ENCODE measurements at regions not wholly inside any gene's neighbourhood (a gene's known extent, or its start where the extent isn't known, plus 50 kb on each side); places are given as distances from the start of the nearest gene placed in this dataset.

- H3K4me3 ChIP-seq, result no peak overlapping the region
- no peaks in the 10 kb centered on the region for H3K27me3 ChIP-seq
- no peaks in the 10 kb centered on the region for H3K36me3 ChIP-seq
- DNase-seq (ENCODE audit: low spot score in 2 of 2), result no peak
- no peaks in the 10 kb centered on the region for H3K9me3 ChIP-seq
- H3K4me1 ChIP-seq, result no peaks in the 10 kb centered on the region
- H3K27ac ChIP-seq, result no peak overlapping the region
- TF ChIP-seq, protein P1, sequence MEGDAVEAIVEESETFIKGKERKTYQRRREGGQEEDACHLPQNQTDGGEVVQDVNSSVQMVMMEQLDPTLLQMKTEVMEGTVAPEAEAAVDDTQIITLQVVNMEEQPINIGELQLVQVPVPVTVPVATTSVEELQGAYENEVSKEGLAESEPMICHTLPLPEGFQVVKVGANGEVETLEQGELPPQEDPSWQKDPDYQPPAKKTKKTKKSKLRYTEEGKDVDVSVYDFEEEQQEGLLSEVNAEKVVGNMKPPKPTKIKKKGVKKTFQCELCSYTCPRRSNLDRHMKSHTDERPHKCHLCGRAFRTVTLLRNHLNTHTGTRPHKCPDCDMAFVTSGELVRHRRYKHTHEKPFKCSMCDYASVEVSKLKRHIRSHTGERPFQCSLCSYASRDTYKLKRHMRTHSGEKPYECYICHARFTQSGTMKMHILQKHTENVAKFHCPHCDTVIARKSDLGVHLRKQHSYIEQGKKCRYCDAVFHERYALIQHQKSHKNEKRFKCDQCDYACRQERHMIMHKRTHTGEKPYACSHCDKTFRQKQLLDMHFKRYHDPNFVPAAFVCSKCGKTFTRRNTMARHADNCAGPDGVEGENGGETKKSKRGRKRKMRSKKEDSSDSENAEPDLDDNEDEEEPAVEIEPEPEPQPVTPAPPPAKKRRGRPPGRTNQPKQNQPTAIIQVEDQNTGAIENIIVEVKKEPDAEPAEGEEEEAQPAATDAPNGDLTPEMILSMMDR (IDR thresholded peaks at IDR 0.05), result no peak
- TF ChIP-seq POLR2A (IDR thresholded peaks at IDR 0.05), result no peak
- no peak for TF ChIP-seq POLR2AphosphoS5 (IDR thresholded peaks at IDR 0.05)
- intact Hi-C loops (cut with DNase I; ENCODE audit: low total_unique reads), result loop anchor here (1.0 kb wide), 1 partner anchor 79 kb away; no protein-coding TSS in a partner anchor
These were observed 94.6 kb upstream of the SMIM36 start for GRCh38 chr17:55605705-55606487.

GRCh38 chr17:55601874-55602364 is 90.7 kb upstream of the SMIM36 start:
- H3K27me3 ChIP-seq, result no peaks in the 10 kb centered on the region
- TF ChIP-seq POLR2AphosphoS5 (IDR thresholded peaks at IDR 0.05) (no peak), POLR2A (IDR thresholded peaks at IDR 0.05) (no peak)
- TF ChIP-seq, protein P1 (IDR thresholded peaks at IDR 0.05), result peak in 2 of 3 donors; percentile 17 to 48
- H3K4me3 ChIP-seq, result no peak overlapping the region
- DNase-seq (ENCODE audit: low spot score in 2 of 2), result no peak
- H3K4me1 ChIP-seq, result no peaks in the 10 kb centered on the region
- peaks cover 6 to 19% of the 10 kb centered on the region in 2 donors for H3K9me3 ChIP-seq
- no peak overlapping the region for H3K27ac ChIP-seq
- no peaks in the 10 kb centered on the region for H3K36me3 ChIP-seq
- intact Hi-C loops (cut with DNase I; ENCODE audit: low total_unique reads), result no loop called here

- Histone ChIP-seq H3K4me1 (no peaks in the 10 kb centered on the region), H3K36me3 (no peaks in the 10 kb centered on the region), H3K27ac (no peak overlapping the region), H3K27me3 (no peaks in the 10 kb centered on the region), H3K4me3 (no peak overlapping the region), H3K9me3 (peaks cover 6 to 19% of the 10 kb centered on the region in 2 donors)
- no peak for DNase-seq (ENCODE audit: low spot score in 2 of 2)
- intact Hi-C loops (cut with DNase I; ENCODE audit: low total_unique reads), result no loop called here
- TF ChIP-seq, protein P1 (IDR thresholded peaks at IDR 0.05), result no peak
- no peak for TF ChIP-seq POLR2AphosphoS5 (IDR thresholded peaks at IDR 0.05)
- TF ChIP-seq POLR2A (IDR thresholded peaks at IDR 0.05), result no peak
These were observed 87.2 kb upstream of the SMIM36 start for GRCh38 chr17:55598495-55598894.

GRCh38 chr17:55588446-55589242 is 77.4 kb upstream of the SMIM36 start:
- no peak for DNase-seq (ENCODE audit: low spot score in 2 of 2)
- Histone ChIP-seq H3K4me3 (no peak overlapping the region), H3K9me3 (no peaks in the 10 kb centered on the region), H3K27ac (peak overlapping the region; percentile 59 to 84), H3K36me3 (no peaks in the 10 kb centered on the region), H3K4me1 (peaks cover 3 to 6% of the 10 kb centered on the region in 2 donors), H3K27me3 (no peaks in the 10 kb centered on the region)
- intact Hi-C loops (cut with DNase I; ENCODE audit: low total_unique reads), result no loop called here
- TF ChIP-seq POLR2A (IDR thresholded peaks at IDR 0.05) (no peak), POLR2AphosphoS5 (IDR thresholded peaks at IDR 0.05) (no peak)
- TF ChIP-seq, protein P1 (IDR thresholded peaks at IDR 0.05), result no peak

All from breast epithelium (tissue), 4 donors.